ENCODE measurements at regions not wholly inside any gene's neighbourhood (a gene's known extent, or its start where the extent isn't known, plus 50 kb on each side); places are given as distances from the start of the nearest gene placed in this dataset.

GRCh38 chr3:76044601-76045600 lies 259.6 kb upstream of the ZNF717 start:
- TF ChIP-seq, protein P1, sequence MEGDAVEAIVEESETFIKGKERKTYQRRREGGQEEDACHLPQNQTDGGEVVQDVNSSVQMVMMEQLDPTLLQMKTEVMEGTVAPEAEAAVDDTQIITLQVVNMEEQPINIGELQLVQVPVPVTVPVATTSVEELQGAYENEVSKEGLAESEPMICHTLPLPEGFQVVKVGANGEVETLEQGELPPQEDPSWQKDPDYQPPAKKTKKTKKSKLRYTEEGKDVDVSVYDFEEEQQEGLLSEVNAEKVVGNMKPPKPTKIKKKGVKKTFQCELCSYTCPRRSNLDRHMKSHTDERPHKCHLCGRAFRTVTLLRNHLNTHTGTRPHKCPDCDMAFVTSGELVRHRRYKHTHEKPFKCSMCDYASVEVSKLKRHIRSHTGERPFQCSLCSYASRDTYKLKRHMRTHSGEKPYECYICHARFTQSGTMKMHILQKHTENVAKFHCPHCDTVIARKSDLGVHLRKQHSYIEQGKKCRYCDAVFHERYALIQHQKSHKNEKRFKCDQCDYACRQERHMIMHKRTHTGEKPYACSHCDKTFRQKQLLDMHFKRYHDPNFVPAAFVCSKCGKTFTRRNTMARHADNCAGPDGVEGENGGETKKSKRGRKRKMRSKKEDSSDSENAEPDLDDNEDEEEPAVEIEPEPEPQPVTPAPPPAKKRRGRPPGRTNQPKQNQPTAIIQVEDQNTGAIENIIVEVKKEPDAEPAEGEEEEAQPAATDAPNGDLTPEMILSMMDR (IDR thresholded peaks at IDR 0.05; ENCODE audit: low read depth, low read length, missing control alignments): peak; percentile 66
- Histone ChIP-seq H3K36me3 (replicated peaks) (no peaks in the 10 kb centered on the region), H3K27ac (no peak overlapping the region), H3K27me3 (replicated peaks) (no peaks in the 10 kb centered on the region), H3K4me3 (ENCODE audit: low read depth, low read length) (no peak overlapping the region)
- peak; percentile 75 for DNase-seq
- in situ Hi-C loops (cut with HindIII; ENCODE audit: low pct_ligation_motif_present, low sequenced_read_pairs): no loop called here

DNA sequence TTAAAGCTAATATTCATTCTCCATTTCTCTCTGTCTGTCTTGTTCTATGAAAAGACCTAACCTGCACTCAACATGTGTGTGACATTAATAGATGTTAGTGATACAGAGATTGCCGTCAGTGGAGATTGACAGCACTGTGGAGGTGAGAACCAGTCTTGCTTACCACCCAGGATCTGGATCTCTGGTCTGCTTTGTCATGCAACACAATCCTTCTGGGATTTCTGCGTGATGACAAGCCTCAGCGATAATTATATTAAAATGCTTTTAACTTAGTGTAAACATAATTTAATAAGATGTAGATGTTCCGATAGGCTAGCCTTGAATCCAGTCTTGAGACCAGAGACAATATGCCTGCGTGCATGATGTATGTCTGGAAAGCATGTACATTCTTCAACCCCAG lies 262.0 kb upstream of the ZNF717 start:
- TF ChIP-seq, protein P1 (IDR thresholded peaks at IDR 0.05; ENCODE audit: low read depth, low read length, missing control alignments): no peak
- Histone ChIP-seq H3K36me3 (replicated peaks) (no peaks in the 10 kb centered on the region), H3K27me3 (replicated peaks) (no peaks in the 10 kb centered on the region), H3K4me3 (ENCODE audit: low read depth, low read length) (no peak overlapping the region), H3K27ac (no peak overlapping the region)
- DNase-seq: no peak
- in situ Hi-C loops (cut with HindIII; ENCODE audit: low pct_ligation_motif_present, low sequenced_read_pairs): no loop called here

- Histone ChIP-seq H3K36me3 (replicated peaks) (no peaks in the 10 kb centered on the region), H3K4me3 (ENCODE audit: low read depth, low read length) (no peak overlapping the region), H3K27me3 (replicated peaks) (no peaks in the 10 kb centered on the region), H3K27ac (no peak overlapping the region)
- in situ Hi-C loops (cut with HindIII; ENCODE audit: low pct_ligation_motif_present, low sequenced_read_pairs): no loop called here
- TF ChIP-seq, protein P1 (IDR thresholded peaks at IDR 0.05; ENCODE audit: low read depth, low read length, missing control alignments): no peak
- no peak for DNase-seq
Measured at GRCh38 chr3:76049776-76050175, 264.4 kb upstream of the ZNF717 start.

DNA sequence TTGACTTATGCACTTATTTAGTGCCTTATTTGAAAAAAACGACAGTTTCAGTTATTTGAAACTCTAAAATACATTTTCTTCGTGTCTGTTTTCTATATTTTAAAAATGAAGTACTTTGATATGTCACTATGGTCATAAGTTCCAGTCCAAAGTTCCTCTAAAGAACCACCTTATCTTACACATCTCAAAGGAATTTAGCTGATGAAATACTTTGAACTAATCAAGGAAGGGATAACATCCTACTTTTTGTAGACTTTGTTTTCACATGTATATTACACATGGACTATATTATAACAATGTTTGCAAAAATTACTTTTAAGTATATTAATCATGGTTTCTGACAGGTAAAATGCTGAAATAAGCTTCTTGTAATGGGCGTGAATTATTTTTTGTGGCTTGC lies 265.8 kb upstream of the ZNF717 start:
- TF ChIP-seq, protein P1 (IDR thresholded peaks at IDR 0.05; ENCODE audit: low read depth, low read length, missing control alignments): no peak
- no peak overlapping the region for H3K27ac ChIP-seq
- in situ Hi-C loops (cut with HindIII; ENCODE audit: low pct_ligation_motif_present, low sequenced_read_pairs): no loop called here
- no peaks in the 10 kb centered on the region for H3K36me3 ChIP-seq (replicated peaks)
- H3K4me3 ChIP-seq (ENCODE audit: low read depth, low read length): no peak overlapping the region
- DNase-seq: no peak
- H3K27me3 ChIP-seq (replicated peaks): no peaks in the 10 kb centered on the region

DNA sequence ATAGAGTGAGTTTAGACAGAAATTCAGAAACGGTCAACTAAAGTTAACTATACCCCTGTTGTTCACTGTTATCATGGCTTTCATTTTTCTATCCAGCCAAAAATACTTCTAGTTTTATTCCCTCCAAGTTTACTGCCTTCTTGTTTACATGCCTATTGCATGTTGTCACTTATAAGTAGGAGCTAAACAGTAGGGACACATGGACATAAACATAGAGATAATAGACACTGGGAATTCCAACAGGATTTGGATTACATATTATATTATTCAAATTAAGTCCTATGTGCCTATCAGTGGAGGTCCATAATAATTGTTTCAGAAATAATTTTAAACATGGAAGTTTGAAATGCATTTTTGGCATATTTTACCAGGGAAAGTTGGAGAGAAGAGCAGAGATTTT lies 269.1 kb upstream of the ZNF717 start:
- Histone ChIP-seq H3K27me3 (replicated peaks) (no peaks in the 10 kb centered on the region), H3K27ac (no peak overlapping the region), H3K36me3 (replicated peaks) (no peaks in the 10 kb centered on the region), H3K4me3 (ENCODE audit: low read depth, low read length) (no peak overlapping the region)
- in situ Hi-C loops (cut with HindIII; ENCODE audit: low pct_ligation_motif_present, low sequenced_read_pairs): no loop called here
- no peak for DNase-seq
- TF ChIP-seq, protein P1 (IDR thresholded peaks at IDR 0.05; ENCODE audit: low read depth, low read length, missing control alignments): no peak

Data from brain microvascular endothelial cell (primary cell).